SK-MEL-5 (cell line): ENCODE measurements at regions not wholly inside any gene's neighbourhood (a gene's known extent, or its start where the extent isn't known, plus 50 kb on each side); places are given as distances from the start of the nearest gene placed in this dataset.
"Not testable (repeated sequence)": the region's sequence is repeated elsewhere in the genome, so short reads cannot be mapped to it uniquely, and the experiment has no call there.

Source experiments
- DNase-seq: peaks from one replicate; pipeline ENCODE4 v3.0.0-alpha.2; 2016; ENCODE audit warnings: low read depth, low spot score
- in situ Hi-C: cut with HindIII; loops from 2 replicates; pipeline ENCODE4 v1.10.0; 2016; ENCODE audit warnings: low sequenced_read_pairs, high pct_unique_total_duplicates, low pct_unique_long_range_greater_than_20kb

DNA sequence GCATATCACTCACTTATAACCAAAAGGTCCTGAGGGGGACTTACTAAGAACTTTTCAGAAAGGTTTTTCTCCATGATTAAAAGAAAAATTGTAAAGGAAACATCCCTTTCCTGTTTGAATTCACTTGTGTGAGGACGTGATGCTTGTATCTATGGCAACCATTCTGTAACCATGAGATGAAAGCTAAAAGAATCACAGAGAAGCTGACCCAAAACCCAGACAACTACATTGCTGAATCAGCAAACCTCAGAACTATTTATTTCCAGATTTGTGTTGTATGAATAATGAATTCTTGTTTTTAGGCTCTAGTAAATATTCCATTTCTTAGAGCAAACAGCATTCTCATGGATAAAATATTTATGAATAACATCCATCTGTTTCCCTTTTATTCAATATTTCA lies 91.2 kb downstream of the RCHY1 start:
- in situ Hi-C loops, result no loop called here
- no peak for DNase-seq

DNA sequence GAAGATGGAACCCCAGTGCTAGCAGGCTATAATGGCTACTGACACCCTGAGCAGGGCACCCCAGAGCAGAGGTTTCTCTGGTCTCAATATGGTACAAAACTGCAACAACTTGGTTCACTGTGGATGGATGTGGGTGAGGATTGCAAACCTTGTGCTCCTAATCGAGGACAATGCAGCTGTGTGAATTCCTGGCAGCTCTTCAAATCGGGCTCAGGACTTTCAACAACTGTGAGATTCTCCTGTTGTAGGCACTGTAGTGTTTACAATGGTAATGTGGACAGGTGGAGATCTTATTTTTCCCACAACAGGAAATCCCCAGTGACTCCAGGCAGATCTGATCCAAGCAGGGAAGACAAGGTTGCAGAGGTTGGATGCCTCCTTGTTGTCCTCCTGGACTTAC lies 101.5 kb downstream of the RCHY1 start:
- no peak for DNase-seq
- in situ Hi-C loops, result no loop called here

DNA sequence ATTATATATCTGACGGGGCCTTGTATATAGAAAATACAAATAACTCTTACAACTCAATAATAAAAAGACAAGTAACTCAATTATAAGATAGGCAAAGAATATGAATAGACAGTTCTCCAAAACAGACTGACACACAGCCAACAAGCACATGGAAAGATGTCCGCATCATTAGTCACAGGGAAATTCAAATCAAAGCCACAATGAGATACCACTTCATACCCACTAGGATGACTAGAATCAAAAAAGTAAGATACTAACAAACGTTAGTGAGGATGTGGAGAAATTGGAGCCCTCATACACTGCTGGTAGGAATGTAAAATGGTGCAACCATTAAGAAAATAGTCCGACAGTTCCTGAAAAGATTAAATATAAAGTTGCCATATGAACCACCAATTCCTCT lies 115.7 kb downstream of the RCHY1 start:
- in situ Hi-C loops, result no loop called here
- no peak for DNase-seq

DNA sequence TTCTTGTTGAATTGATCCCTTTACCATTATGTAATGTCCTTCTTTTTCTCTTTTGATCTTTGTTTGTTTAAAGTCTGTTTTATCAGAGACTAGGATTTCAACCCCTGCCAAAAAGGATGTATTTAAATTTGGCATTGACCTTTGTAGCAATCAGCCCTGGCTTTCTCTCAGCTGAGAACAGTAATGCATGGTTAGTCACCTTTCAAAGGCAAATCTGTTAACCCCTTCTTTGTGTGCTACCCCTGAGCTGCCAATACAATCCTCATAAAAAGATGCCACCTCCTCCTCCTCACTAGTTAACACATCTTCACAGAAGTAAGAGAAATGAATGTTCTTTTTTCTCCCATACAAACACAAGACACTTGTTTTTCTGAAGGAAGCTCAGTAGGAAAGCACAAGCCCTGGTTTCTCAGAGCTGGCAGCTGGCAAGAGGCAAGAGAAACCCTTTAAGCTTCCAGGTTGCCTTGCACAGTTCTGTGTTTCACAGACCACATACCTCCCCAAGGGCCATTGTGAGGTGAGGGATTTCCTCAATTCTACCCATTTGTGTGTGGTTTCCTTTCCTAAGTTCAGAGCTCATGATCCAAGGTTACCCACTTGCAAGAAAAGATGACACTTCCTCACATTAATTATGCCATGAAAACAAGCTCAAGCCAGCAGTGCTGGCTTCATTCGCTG lies 122.6 kb downstream of the RCHY1 start:
- in situ Hi-C loops, result no loop called here
- DNase-seq, result no peak

DNA sequence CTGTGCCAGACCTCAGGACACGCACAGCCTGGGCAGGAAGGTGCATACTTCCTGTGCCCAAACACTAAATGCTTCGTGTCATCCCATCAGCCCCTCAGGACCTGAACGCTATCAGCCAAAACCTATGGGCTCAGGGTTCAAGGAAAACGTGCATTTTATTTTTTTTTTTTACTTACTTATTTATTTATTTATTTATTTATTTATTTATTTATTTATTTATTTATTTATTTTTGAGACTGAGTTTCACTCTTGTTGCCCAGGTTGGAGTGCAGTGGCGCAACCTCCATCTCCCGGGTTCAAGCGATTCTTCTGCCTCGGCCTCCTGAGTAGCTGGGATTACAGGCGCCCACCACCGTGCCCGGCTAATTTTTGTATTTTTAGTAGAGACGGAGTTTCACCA lies 127.8 kb downstream of the RCHY1 start:
- in situ Hi-C loops, DNase-seq: not testable (repeated sequence)

DNA sequence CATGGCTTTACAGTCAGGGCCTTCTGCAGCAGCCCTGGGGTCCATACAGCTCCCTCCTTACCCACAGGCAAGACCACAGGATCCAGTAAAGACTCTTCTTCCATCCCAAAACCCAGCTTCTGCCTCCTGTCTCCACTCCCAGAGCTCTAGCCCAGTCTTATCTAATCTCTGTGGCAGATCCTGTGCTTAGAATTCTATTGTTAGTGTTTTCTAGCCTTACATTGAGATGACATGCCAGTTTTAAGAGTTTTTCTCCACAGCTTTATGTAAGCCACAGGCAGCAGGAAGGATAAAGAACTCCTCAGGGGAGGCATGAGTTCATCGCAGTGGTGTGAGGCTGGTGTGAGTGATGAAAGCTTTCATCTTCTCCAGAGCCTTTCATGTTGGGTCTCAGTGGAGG lies 129.1 kb downstream of the RCHY1 start:
- DNase-seq, result no peak
- in situ Hi-C loops, result no loop called here

DNA sequence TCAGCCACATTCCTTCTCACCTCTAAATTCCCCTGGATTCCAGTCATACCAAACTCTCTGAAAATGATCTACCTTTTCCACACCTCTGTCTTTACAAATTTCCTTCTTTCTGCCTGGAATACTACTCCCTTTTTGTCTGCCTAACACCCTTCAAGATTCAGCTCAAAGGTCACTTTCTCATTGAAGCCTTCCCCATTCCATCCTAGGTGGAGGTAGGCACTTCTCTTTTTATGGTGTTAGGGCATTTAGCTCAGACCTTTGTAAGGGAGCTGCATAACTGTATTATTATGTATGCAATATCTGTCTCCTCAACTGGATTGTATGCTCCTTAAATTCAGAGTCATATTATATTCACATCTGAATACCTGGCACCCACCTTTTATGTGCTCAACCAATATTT lies 137.7 kb downstream of the RCHY1 start:
- in situ Hi-C loops, result no loop called here
- no peak for DNase-seq

DNA sequence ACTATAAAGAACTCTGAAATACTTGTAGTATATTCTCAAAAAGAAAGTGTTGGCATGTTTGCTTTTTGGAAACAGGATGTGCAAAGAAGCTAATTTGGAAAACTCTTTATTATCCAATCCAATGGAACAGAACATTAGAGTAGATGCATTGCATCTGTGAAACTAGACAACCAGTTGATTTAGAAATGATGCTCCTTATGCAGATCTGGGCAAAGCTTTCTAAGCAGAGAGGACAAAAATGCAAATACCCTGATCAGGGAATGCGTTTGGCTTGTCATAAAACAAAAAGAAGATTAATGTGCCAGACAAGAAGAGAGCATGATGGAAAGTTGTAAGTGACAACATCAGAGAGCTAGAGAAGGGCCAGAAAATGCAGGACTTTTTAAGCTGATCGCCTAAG lies 142.3 kb downstream of the RCHY1 start:
- DNase-seq, result no peak
- in situ Hi-C loops, result no loop called here

DNA sequence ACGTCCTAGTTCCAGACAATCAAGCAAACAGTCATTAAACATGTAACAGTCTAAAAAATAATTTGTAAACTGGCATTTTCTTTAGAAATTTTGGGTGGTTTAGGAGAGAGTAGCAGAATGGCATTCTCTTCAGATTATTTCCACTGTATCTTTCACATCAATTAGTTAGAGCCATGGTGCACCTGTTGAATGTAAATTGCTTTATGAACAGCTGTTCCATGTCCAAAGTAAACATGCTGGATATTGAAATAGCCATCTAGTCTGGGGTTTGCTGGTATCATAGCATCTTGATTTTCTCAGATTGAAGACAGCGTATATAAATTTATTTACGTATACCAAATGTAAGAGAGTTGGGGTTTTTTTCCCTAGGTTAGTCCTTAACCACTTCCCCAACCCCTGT lies 143.6 kb downstream of the RCHY1 start:
- DNase-seq, result no peak

DNA sequence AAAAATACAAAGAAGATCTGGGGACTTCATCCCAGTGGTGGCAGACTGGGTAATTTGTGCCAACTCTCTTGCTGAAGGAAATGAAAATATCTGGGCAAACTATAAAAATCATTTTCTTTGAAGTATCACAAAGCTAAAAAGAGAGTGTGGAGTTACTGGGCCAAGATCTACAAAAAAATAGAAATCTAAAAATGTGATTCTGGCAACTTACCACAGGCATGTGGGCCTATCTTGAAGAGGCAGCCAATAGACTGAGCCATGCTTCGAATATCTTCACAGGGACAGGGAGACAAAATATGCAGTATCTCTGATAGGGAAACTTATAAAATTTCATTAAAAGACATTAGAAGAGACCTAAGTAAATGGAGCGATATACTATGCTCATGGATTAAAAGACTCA lies 168.8 kb downstream of the RCHY1 start:
- in situ Hi-C loops, result no loop called here
- no peak for DNase-seq

More for the DNA sequence above, 143.6 kb downstream of the RCHY1 start:
- in situ Hi-C loops, result no loop called here

DNA sequence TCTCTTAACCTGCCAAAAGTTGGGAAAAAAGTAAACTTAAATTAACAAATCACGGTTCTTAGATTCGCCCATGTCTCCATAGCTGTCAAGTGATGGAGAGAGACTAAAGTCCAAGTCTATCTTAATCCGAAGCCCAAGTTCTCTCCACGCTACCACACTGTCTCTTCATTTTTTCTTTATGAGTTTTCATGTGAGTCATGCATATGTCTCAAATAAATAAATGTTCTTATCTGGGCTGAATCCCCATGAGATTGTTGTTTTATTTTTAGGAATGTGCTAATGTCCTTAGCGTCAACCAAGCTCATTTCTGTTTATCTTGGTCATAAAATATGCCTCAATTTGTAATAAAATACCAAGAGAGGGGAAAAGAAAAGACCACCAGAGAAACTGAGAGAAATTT lies 169.3 kb downstream of the RCHY1 start:
- DNase-seq, result no peak
- in situ Hi-C loops, result no loop called here

DNA sequence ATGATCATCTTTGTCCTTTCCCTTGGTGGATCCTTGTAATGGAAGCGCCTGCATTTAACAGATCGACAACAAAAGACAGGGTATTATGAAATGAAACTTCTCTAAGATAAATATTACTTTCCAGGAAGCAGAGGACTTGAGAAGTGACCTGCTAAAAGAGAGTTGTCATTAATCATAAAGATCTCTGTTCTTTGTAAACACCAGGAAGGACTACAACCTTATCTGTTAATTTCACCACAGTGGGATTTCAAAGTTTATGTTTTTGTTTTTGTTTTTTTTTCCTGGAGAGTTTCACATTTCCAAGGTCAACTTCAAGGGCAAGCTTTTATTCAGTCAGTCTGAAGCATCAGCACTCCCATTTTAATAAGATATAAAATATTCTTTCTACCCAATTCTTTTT lies 170.9 kb downstream of the RCHY1 start:
- in situ Hi-C loops, result no loop called here

DNA sequence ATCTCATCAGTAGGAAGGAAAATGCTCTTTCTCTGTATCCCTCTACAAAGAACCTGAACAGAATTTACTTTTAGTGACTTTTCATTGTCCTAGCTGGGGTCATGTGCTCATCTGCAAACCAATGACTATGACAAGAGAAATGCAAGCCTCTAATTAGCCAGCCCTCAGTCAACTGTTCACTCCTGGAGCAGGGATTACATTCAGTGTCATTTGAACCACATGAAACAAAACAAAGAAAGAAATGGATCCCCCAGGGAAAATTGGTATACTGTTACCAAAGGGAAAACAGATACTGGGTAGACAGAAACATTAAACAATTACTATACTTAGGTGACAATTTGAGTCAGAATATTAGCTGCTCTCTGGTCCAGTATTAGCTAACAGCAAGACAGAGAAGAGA lies 173.6 kb downstream of the RCHY1 start:
- in situ Hi-C loops, result no loop called here
- DNase-seq, result no peak

More for the DNA sequence above, 170.9 kb downstream of the RCHY1 start:
- DNase-seq, result no peak

DNA sequence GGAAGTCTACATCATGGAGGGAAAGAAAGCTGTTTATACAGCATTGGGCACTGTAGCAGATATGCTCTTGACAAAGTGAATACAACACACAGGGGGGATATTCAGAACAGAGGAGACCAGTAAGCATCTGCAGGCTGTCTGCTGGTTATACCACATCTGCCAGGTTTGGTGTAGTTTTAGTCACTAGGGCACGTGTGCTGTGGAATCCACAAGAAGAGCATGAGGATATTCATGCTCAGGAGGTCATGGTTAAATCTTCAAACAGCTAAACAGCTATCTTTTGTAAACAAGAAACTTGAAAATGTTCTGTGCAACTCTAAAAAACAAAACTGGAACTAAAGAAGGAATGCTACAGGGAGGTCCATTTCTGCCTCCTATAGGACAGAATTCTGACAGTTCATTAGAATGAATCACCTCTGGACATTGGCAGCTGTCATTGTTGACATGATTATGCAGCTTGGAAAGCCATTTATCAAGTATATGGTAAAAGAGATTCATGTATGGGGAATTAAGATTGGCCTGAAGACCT lies 175.8 kb downstream of the RCHY1 start:
- in situ Hi-C loops, result no loop called here
- no peak for DNase-seq

DNA sequence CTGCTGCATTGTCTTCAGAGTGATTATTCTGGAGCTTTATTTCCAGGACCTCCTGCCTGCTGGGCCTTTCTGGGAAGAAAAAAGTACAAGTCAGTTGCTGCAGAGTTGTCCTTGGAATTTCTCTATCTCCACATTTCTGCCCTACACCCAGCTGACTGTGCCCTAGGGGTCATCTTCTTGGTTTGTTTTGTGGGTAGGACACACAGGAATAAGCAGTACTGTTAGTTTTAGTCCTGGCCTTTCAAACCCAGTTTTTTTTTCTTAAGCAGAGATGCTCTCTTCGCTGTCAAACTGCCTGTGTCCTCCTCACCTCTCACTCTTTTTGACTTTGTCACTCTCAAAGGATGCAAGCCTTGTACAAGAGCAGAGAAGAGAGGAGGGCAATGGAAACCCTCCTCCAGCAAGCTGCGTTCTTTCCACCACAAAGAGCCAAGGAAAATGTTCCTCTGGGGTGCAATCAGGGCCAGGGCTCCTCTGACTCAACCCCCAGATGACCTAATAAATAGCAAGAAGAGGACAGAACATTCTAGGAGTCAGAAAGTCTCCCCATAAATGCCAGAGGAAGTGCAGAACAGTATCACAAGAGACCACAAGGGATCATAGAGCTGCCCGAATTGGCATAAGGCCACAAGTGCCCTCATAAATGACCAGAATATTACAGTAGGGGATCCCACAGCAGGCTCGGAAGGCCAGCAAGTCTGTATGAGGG lies 186.2 kb downstream of the RCHY1 start:
- no peak for DNase-seq
- in situ Hi-C loops, result no loop called here

DNA sequence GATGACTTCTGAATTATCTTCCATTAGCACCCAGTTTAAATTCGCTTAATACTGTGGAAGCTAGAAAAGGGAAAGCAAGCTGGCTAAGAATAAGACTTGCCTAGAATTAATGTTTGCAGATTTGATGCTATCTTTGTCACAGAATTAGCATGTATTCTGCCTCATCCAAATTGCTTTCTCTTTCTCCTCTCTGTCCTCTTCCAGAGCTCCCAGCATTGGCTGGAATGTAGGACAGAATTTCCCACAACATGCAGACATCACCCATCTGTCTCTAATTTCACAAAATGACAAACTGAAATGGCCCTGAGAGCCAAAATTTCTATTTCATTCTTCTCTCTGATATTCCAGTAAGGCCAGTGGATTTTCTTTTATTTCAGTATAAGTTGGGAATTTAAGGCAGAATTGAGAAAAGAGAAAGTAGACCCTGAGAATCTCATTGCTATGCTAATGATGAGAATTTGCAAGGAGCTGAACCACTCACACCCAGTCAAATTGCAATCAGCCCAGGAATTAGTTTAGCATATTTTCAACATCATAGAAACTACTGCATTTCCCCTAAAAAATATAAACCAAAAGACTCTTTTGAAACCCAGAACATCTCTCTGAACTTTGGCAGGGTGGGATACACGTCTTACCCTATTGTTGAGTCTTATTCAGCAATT lies 188.8 kb downstream of the RCHY1 start:
- no peak for DNase-seq
- in situ Hi-C loops, result no loop called here

DNA sequence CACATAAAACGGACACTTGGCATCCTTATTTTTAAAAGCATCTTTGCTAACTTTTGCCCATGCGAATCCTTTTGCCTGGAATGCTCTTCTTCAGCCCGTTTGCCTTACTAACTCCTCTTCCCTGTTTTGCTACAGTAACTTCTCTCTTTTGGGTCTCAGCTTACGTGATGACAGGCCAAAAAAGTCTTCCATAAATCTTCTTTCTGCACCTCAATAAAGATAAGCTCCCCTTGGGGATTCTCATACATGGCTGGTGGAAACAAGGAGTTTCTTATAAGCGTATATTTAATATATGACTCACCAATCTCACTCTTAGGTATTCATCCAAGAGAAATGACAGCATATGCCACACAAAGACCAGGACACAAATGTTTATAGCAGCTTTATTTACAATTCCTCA lies 192.7 kb downstream of the RCHY1 start:
- no peak for DNase-seq
- in situ Hi-C loops, result no loop called here

DNA sequence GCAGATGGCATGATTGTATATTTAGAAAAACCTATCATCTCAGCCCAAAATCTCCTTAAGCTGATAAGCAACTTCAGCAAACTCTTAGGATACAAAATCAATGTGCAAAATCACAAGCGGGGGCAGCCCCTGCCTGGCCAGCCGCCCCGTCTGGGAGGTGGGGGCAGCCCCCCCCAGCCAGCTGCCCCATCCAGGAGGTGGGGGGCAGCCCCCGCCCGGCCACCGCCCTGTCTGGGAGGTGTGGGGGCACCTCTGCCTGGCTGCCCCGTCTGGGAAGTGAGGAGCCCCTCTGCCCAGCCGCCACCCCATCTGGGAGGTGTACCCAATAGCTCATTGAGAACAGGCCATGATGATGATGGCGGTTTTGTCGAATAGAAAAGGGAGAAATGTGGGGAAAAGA lies 196.6 kb downstream of the RCHY1 start:
- DNase-seq, in situ Hi-C loops: not testable (repeated sequence)

DNA sequence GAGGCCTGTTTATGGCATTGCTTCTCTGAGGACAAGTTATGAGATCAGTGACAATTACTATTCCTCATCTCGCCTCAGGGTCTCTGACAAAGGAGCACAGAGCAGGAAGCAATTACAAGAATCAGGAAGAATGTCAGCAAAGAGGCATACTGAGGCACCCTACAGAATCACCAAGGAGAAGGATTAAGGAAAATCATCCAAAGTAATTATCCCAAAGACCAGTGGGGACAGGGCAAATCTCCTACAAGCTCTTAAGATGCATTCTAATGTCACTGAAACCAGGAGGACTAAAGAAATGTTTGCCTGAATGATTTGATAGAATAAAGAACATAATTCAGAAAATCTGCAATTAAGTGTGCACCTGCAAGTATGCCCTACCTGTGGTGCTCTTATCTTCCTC lies 206.2 kb downstream of the RCHY1 start:
- in situ Hi-C loops, result no loop called here
- DNase-seq, result no peak
